ENCODE measurements at regions not wholly inside any gene's neighbourhood (a gene's known extent, or its start where the extent isn't known, plus 50 kb on each side); places are given as distances from the start of the nearest gene placed in this dataset.

GRCh38 chr11:92789761-92790160 is 179.7 kb upstream of the MTNR1B start:
- no peak for TF ChIP-seq POLR2A (IDR thresholded peaks at IDR 0.05; ENCODE audit: low read depth, low read length)
- TF ChIP-seq TAF1 (IDR thresholded peaks at IDR 0.05; ENCODE audit: borderline replicate concordance, low read depth, low read length), result no peak
